ENCODE measurements at regions not wholly inside any gene's neighbourhood (a gene's known extent, or its start where the extent isn't known, plus 50 kb on each side); places are given as distances from the start of the nearest gene placed in this dataset.

DNA sequence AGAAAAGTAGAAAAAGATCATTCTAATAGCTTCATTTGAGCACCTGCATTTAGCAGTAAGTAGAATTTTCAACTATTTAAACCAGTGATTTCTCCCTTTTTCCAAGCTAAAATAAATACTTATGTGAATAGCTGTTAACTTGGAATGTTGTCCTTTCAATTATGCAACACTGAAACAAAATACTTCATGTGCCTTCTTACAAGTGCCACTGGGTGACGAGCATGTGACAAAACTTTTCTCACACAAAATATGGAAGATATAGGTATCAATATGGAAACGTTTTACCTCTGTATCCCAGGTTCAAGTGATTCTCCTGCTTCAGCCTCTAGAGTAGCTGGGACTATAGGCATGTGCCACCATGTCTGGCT is 708.3 kb downstream of the STIM2 start:
- H3K4me1 ChIP-seq (ENCODE audit: control insufficient read depth, low read length) = no peaks in the 10 kb centered on the region
- H3F3A ChIP-seq (ENCODE audit: control insufficient read depth, insufficient read depth) = no peaks in the 10 kb centered on the region
- no peaks in the 10 kb centered on the region for H3K9me3 ChIP-seq (ENCODE audit: control insufficient read depth, insufficient read depth, low read length)
- H3K4me3 ChIP-seq (ENCODE audit: low read length) = no peak overlapping the region
- no peak overlapping the region for H3K27ac ChIP-seq (ENCODE audit: low read depth, low read length)
- H3K4me2 ChIP-seq (ENCODE audit: low read length) = no peak overlapping the region
- H3K27me3 ChIP-seq (ENCODE audit: control insufficient read depth, low read length) = no peaks in the 10 kb centered on the region
- no peaks in the 10 kb centered on the region for H4K20me1 ChIP-seq (ENCODE audit: control insufficient read depth, insufficient read depth, low read depth, low read length)
- no peaks in the 10 kb centered on the region for H3K9me2 ChIP-seq (replicated peaks; ENCODE audit: control insufficient read depth, low read length)
- no peaks in the 10 kb centered on the region for H3K79me2 ChIP-seq (ENCODE audit: control insufficient read depth, low read length)
- TF ChIP-seq, protein P1, sequence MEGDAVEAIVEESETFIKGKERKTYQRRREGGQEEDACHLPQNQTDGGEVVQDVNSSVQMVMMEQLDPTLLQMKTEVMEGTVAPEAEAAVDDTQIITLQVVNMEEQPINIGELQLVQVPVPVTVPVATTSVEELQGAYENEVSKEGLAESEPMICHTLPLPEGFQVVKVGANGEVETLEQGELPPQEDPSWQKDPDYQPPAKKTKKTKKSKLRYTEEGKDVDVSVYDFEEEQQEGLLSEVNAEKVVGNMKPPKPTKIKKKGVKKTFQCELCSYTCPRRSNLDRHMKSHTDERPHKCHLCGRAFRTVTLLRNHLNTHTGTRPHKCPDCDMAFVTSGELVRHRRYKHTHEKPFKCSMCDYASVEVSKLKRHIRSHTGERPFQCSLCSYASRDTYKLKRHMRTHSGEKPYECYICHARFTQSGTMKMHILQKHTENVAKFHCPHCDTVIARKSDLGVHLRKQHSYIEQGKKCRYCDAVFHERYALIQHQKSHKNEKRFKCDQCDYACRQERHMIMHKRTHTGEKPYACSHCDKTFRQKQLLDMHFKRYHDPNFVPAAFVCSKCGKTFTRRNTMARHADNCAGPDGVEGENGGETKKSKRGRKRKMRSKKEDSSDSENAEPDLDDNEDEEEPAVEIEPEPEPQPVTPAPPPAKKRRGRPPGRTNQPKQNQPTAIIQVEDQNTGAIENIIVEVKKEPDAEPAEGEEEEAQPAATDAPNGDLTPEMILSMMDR (IDR thresholded peaks at IDR 0.05; ENCODE audit: low read depth, low read length, poor library complexity, severe bottlenecking) = no peak
- no peaks in the 10 kb centered on the region for H3K36me3 ChIP-seq (ENCODE audit: control insufficient read depth, low read length)

DNA sequence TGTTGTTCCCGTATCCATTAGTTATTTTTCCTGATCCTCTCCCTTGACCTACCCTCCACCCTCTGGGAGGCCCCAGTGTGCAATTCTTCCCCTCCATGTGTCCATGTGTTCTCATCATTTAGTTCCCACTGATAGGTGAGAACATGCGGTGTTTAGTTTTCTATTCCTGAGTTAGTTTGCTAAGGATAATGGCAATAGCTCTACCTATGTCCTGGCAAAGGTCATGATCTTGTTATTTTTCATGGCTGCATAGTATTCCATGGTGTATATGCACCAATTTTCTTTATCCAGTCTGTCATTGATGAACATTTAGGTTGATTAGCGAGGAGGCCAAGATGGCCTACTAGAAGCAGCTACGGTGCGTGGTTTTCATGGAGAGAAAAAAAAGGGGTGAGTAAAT is 714.1 kb downstream of the STIM2 start:
- no peaks in the 10 kb centered on the region for H3K4me1 ChIP-seq (ENCODE audit: control insufficient read depth, low read length)
- H3K9me3 ChIP-seq (ENCODE audit: control insufficient read depth, insufficient read depth, low read length) = no peaks in the 10 kb centered on the region
- H3K4me2 ChIP-seq (ENCODE audit: low read length) = no peak overlapping the region
- H3K36me3 ChIP-seq (ENCODE audit: control insufficient read depth, low read length) = no peaks in the 10 kb centered on the region
- TF ChIP-seq, protein P1 (IDR thresholded peaks at IDR 0.05; ENCODE audit: low read depth, low read length, poor library complexity, severe bottlenecking) = no peak
- TF ChIP-seq EZH2phosphoT487 (IDR thresholded peaks at IDR 0.05; ENCODE audit: borderline replicate concordance, low read length) = no peak
- no peak overlapping the region for H3K27ac ChIP-seq (ENCODE audit: low read depth, low read length)
- no peaks in the 10 kb centered on the region for H3K9me2 ChIP-seq (replicated peaks; ENCODE audit: control insufficient read depth, low read length)
- no peaks in the 10 kb centered on the region for H3K27me3 ChIP-seq (ENCODE audit: control insufficient read depth, low read length)
- no peaks in the 10 kb centered on the region for H3K79me2 ChIP-seq (ENCODE audit: control insufficient read depth, low read length)
- H4K20me1 ChIP-seq (ENCODE audit: control insufficient read depth, insufficient read depth, low read depth, low read length) = no peaks in the 10 kb centered on the region
- H3F3A ChIP-seq (ENCODE audit: control insufficient read depth, insufficient read depth) = no peaks in the 10 kb centered on the region
- H3K4me3 ChIP-seq (ENCODE audit: low read length) = no peak overlapping the region

DNA sequence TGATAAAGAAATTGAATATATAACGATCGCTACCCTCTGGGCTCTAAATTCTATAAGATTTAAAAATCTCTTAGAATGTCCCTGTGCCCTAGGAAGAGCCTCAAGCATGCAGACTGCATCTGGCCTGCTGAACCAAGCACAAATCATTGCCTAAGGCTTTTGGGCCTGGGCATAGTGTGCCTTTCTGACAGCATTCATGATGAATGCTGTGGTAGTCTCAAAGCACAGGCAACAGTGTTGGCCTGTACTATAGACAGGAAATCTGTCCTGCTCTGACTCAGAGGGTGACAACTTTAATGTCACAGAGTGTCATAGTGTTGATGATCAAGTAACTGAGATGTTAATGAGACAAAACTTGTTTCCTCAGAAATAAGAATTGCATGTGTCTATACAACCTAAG is 717.3 kb downstream of the STIM2 start:
- Histone ChIP-seq H3K4me1 (ENCODE audit: control insufficient read depth, low read length) (no peaks in the 10 kb centered on the region), H3K4me2 (ENCODE audit: low read length) (no peak overlapping the region), H3K4me3 (ENCODE audit: low read length) (no peak overlapping the region), H3K9me2 (replicated peaks; ENCODE audit: control insufficient read depth, low read length) (no peaks in the 10 kb centered on the region), H3K36me3 (ENCODE audit: control insufficient read depth, low read length) (no peaks in the 10 kb centered on the region), H3K27me3 (ENCODE audit: control insufficient read depth, low read length) (no peaks in the 10 kb centered on the region), H4K20me1 (ENCODE audit: control insufficient read depth, insufficient read depth, low read depth, low read length) (no peaks in the 10 kb centered on the region), H3K27ac (ENCODE audit: low read depth, low read length) (no peak overlapping the region), H3F3A (ENCODE audit: control insufficient read depth, insufficient read depth) (no peaks in the 10 kb centered on the region), H3K79me2 (ENCODE audit: control insufficient read depth, low read length) (no peaks in the 10 kb centered on the region), H3K9me3 (ENCODE audit: control insufficient read depth, insufficient read depth, low read length) (no peaks in the 10 kb centered on the region)
- TF ChIP-seq, protein P1 (IDR thresholded peaks at IDR 0.05; ENCODE audit: low read depth, low read length, poor library complexity, severe bottlenecking) = no peak
- no peak for TF ChIP-seq EZH2phosphoT487 (IDR thresholded peaks at IDR 0.05; ENCODE audit: borderline replicate concordance, low read length)

DNA sequence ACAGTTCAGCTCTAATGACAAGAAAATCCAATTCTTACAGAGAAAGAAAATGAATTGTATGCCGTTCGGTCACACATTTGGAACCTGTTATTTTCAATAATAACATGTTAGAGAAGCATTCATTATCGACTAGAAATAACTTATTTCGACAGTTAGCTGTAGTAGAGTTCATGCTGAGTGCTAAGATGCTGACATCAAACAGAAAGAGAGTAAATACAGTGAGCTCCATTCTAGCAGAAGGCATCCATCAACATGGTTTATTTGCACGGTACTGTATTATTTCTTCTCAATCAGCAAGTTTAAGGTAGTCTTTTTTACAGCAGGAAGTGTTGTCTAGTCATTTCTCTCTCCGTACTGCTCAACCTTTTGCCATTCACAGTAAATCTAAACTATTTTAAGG is 732.1 kb downstream of the STIM2 start:
- no peaks in the 10 kb centered on the region for H3K4me1 ChIP-seq (ENCODE audit: control insufficient read depth, low read length)
- H3K4me2 ChIP-seq (ENCODE audit: low read length) = no peak overlapping the region
- no peaks in the 10 kb centered on the region for H3K9me3 ChIP-seq (ENCODE audit: control insufficient read depth, insufficient read depth, low read length)
- H3K79me2 ChIP-seq (ENCODE audit: control insufficient read depth, low read length) = no peaks in the 10 kb centered on the region
- no peak overlapping the region for H3K27ac ChIP-seq (ENCODE audit: low read depth, low read length)
- no peaks in the 10 kb centered on the region for H3F3A ChIP-seq (ENCODE audit: control insufficient read depth, insufficient read depth)
- H3K4me3 ChIP-seq (ENCODE audit: low read length) = no peak overlapping the region
- H3K27me3 ChIP-seq (ENCODE audit: control insufficient read depth, low read length) = no peaks in the 10 kb centered on the region
- no peak for TF ChIP-seq EZH2phosphoT487 (IDR thresholded peaks at IDR 0.05; ENCODE audit: borderline replicate concordance, low read length)
- TF ChIP-seq, protein P1 (IDR thresholded peaks at IDR 0.05; ENCODE audit: low read depth, low read length, poor library complexity, severe bottlenecking) = no peak
- H4K20me1 ChIP-seq (ENCODE audit: control insufficient read depth, insufficient read depth, low read depth, low read length) = no peaks in the 10 kb centered on the region
- no peaks in the 10 kb centered on the region for H3K36me3 ChIP-seq (ENCODE audit: control insufficient read depth, low read length)
- no peaks in the 10 kb centered on the region for H3K9me2 ChIP-seq (replicated peaks; ENCODE audit: control insufficient read depth, low read length)

Measured in DOHH2 (cell line).